ENCODE measurements at regions not wholly inside any gene's neighbourhood (a gene's known extent, or its start where the extent isn't known, plus 50 kb on each side); places are given as distances from the start of the nearest gene placed in this dataset.

- no peak for TF ChIP-seq CTCF (IDR thresholded peaks at IDR 0.05; ENCODE audit: insufficient read depth, low read length, missing control alignments)
- DNase-seq (ENCODE audit: low read depth, low spot score), result no peak
- H3K4me3 ChIP-seq (ENCODE audit: low read depth, low read length), result no peak overlapping the region
- ChIA-PET POLR2A (no interaction called here), CTCF (interaction anchor here (1.1 to 3.8 kb wide), 8 partner anchors 10 to 1204 kb away, joined by 3 to 25 read pairs (median 4); no protein-coding TSS in a partner anchor)
These were observed 165.3 kb upstream of the USP24 start for GRCh38 chr1:55380355-55380970.

DNA sequence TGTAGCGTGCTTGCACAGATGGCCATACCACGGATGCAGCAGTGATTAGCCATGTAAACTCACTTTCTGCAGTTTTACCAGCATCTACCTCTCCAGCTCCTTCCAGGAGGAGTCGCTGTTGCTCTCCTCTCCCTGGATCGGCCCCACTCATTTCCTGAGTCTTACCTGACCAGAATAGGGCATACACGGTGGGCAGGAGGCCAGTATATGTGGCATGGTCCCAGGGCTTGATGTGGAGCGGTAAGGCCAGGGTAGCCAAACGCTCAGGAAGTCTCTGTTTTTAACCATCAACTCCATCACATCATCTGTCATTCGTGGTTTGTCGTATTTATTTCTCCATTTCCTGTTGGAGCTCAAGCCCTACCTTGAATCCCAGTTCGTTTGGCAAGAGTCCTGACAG is 163.4 kb upstream of the USP24 start:
- ChIA-PET POLR2A (interaction anchor here (1.1 kb wide), 1 partner anchor 1200 kb away, joined by 3 read pairs; no protein-coding TSS in a partner anchor), CTCF (interaction anchor here (0.6 to 3.8 kb wide), 17 partner anchors 8 to 1442 kb away, joined by 3 to 25 read pairs (median 4); no protein-coding TSS in a partner anchor)
- H3K4me3 ChIP-seq (ENCODE audit: low read depth, low read length), result no peak overlapping the region
- peak; percentile 62 for TF ChIP-seq CTCF (IDR thresholded peaks at IDR 0.05; ENCODE audit: insufficient read depth, low read length, missing control alignments)
- no peak for DNase-seq (ENCODE audit: low read depth, low spot score)

DNA sequence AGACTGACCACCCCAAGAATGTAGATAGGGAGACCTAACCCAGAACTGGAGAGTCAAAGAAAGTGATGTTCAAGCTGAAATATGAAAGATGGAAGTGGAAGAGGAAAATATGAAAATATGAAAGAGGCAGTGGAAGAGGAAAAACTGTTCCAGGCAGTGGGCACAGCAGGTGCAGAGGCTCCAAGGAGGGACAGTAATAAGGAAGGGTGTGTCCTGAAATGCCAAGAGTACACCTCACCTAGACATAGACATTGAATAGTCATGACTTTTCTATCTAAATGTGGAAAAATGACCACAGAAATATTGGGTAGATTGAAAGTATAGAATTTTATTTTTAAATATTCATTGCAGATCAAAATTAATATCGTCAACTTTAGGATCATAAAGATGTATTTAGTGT is 161.7 kb upstream of the USP24 start:
- no peak overlapping the region for H3K4me3 ChIP-seq (ENCODE audit: low read depth, low read length)
- CTCF ChIA-PET, result interaction anchor here (0.9 to 5.7 kb wide), 25 partner anchors 10 to 1444 kb away, joined by 3 to 120 read pairs (median 8); partner anchors contain the start of gene PLPP3
- no peak for DNase-seq (ENCODE audit: low read depth, low spot score)
- TF ChIP-seq CTCF (IDR thresholded peaks at IDR 0.05; ENCODE audit: insufficient read depth, low read length, missing control alignments), result no peak
- POLR2A ChIA-PET, result no interaction called here

GRCh38 chr1:55375617-55376258 is 160.6 kb upstream of the USP24 start:
- CTCF ChIA-PET, result interaction anchor here (0.6 to 5.7 kb wide), 99 partner anchors 9 to 1446 kb away, joined by 3 to 120 read pairs (median 4); partner anchors contain the start of gene PLPP3

GRCh38 chr1:55374801-55375616 is 159.8 kb upstream of the USP24 start:
- DNase-seq (ENCODE audit: low read depth, low spot score), result no peak
- ChIA-PET POLR2A (no interaction called here), CTCF (interaction anchor here (0.6 to 5.7 kb wide), 81 partner anchors 8 to 1335 kb away, joined by 3 to 120 read pairs (median 4); partner anchors contain the start of gene PLPP3)
- H3K4me3 ChIP-seq (ENCODE audit: low read depth, low read length), result no peak overlapping the region
- TF ChIP-seq CTCF (IDR thresholded peaks at IDR 0.05; ENCODE audit: insufficient read depth, low read length, missing control alignments), result no peak

More at GRCh38 chr1:55375617-55376258, 160.6 kb upstream of the USP24 start:
- POLR2A ChIA-PET, result interaction anchor here (0.5 kb wide), 1 partner anchor 1192 kb away, joined by 3 read pairs; no protein-coding TSS in a partner anchor
- DNase-seq (ENCODE audit: low read depth, low spot score), result no peak
- peak; percentile 83 for TF ChIP-seq CTCF (IDR thresholded peaks at IDR 0.05; ENCODE audit: insufficient read depth, low read length, missing control alignments)
- H3K4me3 ChIP-seq (ENCODE audit: low read depth, low read length), result no peak overlapping the region

Measured in AG04449 (cell line).